ENCODE measurements at regions not wholly inside any gene's neighbourhood (a gene's known extent, or its start where the extent isn't known, plus 50 kb on each side); places are given as distances from the start of the nearest gene placed in this dataset.

GRCh38 chr1:5455651-5456050, 536.6 kb downstream of the NPHP4 start:
- TF ChIP-seq, protein P1, sequence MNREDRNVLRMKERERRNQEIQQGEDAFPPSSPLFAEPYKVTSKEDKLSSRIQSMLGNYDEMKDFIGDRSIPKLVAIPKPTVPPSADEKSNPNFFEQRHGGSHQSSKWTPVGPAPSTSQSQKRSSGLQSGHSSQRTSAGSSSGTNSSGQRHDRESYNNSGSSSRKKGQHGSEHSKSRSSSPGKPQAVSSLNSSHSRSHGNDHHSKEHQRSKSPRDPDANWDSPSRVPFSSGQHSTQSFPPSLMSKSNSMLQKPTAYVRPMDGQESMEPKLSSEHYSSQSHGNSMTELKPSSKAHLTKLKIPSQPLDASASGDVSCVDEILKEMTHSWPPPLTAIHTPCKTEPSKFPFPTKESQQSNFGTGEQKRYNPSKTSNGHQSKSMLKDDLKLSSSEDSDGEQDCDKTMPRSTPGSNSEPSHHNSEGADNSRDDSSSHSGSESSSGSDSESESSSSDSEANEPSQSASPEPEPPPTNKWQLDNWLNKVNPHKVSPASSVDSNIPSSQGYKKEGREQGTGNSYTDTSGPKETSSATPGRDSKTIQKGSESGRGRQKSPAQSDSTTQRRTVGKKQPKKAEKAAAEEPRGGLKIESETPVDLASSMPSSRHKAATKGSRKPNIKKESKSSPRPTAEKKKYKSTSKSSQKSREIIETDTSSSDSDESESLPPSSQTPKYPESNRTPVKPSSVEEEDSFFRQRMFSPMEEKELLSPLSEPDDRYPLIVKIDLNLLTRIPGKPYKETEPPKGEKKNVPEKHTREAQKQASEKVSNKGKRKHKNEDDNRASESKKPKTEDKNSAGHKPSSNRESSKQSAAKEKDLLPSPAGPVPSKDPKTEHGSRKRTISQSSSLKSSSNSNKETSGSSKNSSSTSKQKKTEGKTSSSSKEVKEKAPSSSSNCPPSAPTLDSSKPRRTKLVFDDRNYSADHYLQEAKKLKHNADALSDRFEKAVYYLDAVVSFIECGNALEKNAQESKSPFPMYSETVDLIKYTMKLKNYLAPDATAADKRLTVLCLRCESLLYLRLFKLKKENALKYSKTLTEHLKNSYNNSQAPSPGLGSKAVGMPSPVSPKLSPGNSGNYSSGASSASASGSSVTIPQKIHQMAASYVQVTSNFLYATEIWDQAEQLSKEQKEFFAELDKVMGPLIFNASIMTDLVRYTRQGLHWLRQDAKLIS (CRISPR knock-in tag; IDR thresholded peaks at IDR 0.05; ENCODE audit: borderline replicate concordance), result no peak
- TF ChIP-seq CTCF (IDR thresholded peaks at IDR 0.05), result no peak
- TF ChIP-seq, protein P2, sequence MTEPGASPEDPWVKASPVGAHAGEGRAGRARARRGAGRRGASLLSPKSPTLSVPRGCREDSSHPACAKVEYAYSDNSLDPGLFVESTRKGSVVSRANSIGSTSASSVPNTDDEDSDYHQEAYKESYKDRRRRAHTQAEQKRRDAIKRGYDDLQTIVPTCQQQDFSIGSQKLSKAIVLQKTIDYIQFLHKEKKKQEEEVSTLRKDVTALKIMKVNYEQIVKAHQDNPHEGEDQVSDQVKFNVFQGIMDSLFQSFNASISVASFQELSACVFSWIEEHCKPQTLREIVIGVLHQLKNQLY (CRISPR knock-in tag; IDR thresholded peaks at IDR 0.05), result no peak
- TF ChIP-seq NR2C2 (CRISPR knock-in tag; IDR thresholded peaks at IDR 0.05), result no peak

Measured in WTC11 (cell line).